ENCODE measurements at regions not wholly inside any gene's neighbourhood (a gene's known extent, or its start where the extent isn't known, plus 50 kb on each side); places are given as distances from the start of the nearest gene placed in this dataset.

- no peak for TF ChIP-seq POLR2A (IDR thresholded peaks at IDR 0.05; ENCODE audit: extremely low read depth, insufficient read length)
- TF ChIP-seq CTCF (IDR thresholded peaks at IDR 0.05; ENCODE audit: low read depth, low read length) = no peak
- TF ChIP-seq MAX (IDR thresholded peaks at IDR 0.05; ENCODE audit: low read depth, low read length) = no peak
- no peak for TF ChIP-seq MYC (IDR thresholded peaks at IDR 0.05; ENCODE audit: low read depth, low read length)
Measured at GRCh38 chr5:164002628-164003027, 497.2 kb downstream of the MAT2B start.

Measured in NB4 (cell line).